ENCODE measurements at regions not wholly inside any gene's neighbourhood (a gene's known extent, or its start where the extent isn't known, plus 50 kb on each side); places are given as distances from the start of the nearest gene placed in this dataset.

DNA sequence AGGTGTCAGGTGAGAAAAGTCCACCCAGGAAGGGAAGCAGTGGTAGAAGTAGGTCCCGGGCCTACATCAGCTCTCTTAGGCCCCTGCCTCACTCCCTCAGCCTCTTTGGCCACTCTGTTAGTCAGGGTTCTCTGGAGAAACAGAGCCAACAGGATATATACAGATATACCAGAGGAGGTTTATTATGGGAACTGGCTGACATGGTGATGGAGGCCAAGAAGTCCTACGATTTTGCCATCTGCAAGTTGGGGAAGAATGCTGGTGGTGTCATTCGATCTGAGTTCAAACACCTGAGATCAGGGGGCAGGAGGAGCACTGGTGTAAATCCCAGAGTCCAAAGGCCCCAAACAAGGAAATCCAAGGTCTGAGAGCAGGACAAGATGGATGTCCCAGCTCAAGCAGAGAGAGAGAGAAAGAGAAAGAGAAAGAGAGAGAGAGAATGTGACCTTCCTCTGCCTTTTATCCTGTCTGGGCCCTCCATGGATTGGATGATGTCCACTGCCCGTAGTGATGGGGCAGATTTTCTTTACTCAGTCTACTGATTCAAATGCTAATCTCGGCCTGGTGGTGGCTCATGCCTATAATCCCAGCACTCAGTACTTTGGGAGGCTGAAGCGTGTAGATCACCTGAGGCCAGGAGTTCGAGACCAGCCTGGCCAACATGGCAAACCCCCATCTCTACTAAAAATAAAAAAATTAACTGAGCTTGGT, 111.1 kb upstream of the MYCN start:
- H3K36me3 ChIP-seq (replicated peaks; ENCODE audit: low read depth, low read length) = no peaks in the 10 kb centered on the region
- H3K9ac ChIP-seq (ENCODE audit: low read length) = no peak overlapping the region
- no peaks in the 10 kb centered on the region for H3K4me1 ChIP-seq (ENCODE audit: low read length)
- no peaks in the 10 kb centered on the region for H3K79me2 ChIP-seq (ENCODE audit: low read length)
- H3K27me3 ChIP-seq (ENCODE audit: low read depth, low read length) = 0 out of 2 replicates have a peak, but pooled peaks cover 6% of the 10 kb centered on the region
- no peak overlapping the region for H2AFZ ChIP-seq (ENCODE audit: low read depth, low read length)
- H3K4me2 ChIP-seq (ENCODE audit: low read length) = no peak overlapping the region
- no peak overlapping the region for H3K4me3 ChIP-seq (ENCODE audit: low read length)
- no peak for TF ChIP-seq EZH2phosphoT487 (IDR thresholded peaks at IDR 0.05; ENCODE audit: low read depth)
- TF ChIP-seq, protein P1, sequence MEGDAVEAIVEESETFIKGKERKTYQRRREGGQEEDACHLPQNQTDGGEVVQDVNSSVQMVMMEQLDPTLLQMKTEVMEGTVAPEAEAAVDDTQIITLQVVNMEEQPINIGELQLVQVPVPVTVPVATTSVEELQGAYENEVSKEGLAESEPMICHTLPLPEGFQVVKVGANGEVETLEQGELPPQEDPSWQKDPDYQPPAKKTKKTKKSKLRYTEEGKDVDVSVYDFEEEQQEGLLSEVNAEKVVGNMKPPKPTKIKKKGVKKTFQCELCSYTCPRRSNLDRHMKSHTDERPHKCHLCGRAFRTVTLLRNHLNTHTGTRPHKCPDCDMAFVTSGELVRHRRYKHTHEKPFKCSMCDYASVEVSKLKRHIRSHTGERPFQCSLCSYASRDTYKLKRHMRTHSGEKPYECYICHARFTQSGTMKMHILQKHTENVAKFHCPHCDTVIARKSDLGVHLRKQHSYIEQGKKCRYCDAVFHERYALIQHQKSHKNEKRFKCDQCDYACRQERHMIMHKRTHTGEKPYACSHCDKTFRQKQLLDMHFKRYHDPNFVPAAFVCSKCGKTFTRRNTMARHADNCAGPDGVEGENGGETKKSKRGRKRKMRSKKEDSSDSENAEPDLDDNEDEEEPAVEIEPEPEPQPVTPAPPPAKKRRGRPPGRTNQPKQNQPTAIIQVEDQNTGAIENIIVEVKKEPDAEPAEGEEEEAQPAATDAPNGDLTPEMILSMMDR (IDR thresholded peaks at IDR 0.05; ENCODE audit: low read depth, low read length) = no peak
- H3K27ac ChIP-seq (ENCODE audit: low read length) = no peak overlapping the region
- H4K20me1 ChIP-seq (ENCODE audit: insufficient read depth, low read length) = no peaks in the 10 kb centered on the region
- H3K9me3 ChIP-seq (ENCODE audit: insufficient read depth, low read length) = no peaks in the 10 kb centered on the region

DNA sequence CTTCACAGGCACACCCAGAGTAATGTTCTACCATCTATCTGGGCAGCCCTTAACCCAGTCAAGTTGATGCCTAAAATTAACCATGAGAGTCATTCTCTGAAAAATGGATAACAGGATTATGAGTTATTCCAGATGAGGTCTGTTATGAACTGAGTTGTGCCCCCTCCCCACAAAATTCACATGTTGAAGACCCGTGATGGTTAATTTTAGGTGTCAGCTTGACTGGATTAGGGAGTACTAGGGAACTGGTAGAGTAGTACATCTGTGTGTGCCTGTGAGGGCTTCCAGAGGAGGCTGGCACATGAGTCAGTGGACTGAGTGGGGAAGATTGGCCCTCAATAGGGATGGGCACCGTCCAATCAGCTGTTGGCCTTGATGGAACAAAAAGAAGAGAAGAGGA, 110.4 kb upstream of the MYCN start:
- Histone ChIP-seq H4K20me1 (ENCODE audit: insufficient read depth, low read length) (no peaks in the 10 kb centered on the region), H3K27me3 (ENCODE audit: low read depth, low read length) (0 out of 2 replicates have a peak, but pooled peaks cover 6% of the 10 kb centered on the region), H3K9ac (ENCODE audit: low read length) (no peak overlapping the region), H3K79me2 (ENCODE audit: low read length) (no peaks in the 10 kb centered on the region), H3K36me3 (replicated peaks; ENCODE audit: low read depth, low read length) (no peaks in the 10 kb centered on the region), H3K4me1 (ENCODE audit: low read length) (no peaks in the 10 kb centered on the region), H3K4me3 (ENCODE audit: low read length) (no peak overlapping the region), H2AFZ (ENCODE audit: low read depth, low read length) (no peak overlapping the region), H3K27ac (ENCODE audit: low read length) (no peak overlapping the region), H3K4me2 (ENCODE audit: low read length) (no peak overlapping the region), H3K9me3 (ENCODE audit: insufficient read depth, low read length) (no peaks in the 10 kb centered on the region)
- TF ChIP-seq, protein P1 (IDR thresholded peaks at IDR 0.05; ENCODE audit: low read depth, low read length) = no peak
- TF ChIP-seq EZH2phosphoT487 (IDR thresholded peaks at IDR 0.05; ENCODE audit: low read depth) = no peak

DNA sequence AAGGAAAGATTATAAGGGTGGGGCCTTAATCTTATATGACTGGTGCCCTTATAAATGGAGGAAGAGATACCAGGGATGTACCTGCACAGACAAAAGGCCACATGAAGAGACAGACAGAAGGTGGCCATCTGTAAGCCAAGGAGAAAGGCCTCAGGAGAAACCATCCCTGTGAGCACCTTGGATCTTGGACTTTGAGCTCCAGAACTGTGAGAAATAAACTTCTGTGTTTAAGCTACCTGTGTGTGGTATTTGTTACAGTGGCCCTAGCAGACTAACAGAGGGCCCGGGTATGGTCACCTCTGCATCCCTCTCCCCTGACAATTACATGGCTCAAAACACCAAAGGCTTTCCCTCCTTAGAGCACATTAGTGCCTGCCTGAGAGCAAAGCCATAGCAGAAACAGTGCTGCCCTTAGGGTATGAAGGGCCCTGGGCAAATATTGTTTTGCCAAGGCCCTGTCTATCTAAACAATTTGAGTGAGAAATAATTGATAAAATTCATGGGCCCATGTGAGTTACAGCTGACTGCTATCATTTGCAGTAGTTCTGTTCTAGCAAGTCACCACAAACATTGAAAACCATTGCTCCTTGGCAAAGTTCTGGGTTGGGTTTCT, 109.3 kb upstream of the MYCN start:
- no peak overlapping the region for H3K9ac ChIP-seq (ENCODE audit: low read length)

More for the DNA sequence above, 109.3 kb upstream of the MYCN start:
- Histone ChIP-seq H3K27me3 (ENCODE audit: low read depth, low read length) (no peaks in the 10 kb centered on the region), H4K20me1 (ENCODE audit: insufficient read depth, low read length) (no peaks in the 10 kb centered on the region), H3K9me3 (ENCODE audit: insufficient read depth, low read length) (no peaks in the 10 kb centered on the region), H3K4me3 (ENCODE audit: low read length) (no peak overlapping the region), H3K4me2 (ENCODE audit: low read length) (no peak overlapping the region), H3K79me2 (ENCODE audit: low read length) (no peaks in the 10 kb centered on the region), H2AFZ (ENCODE audit: low read depth, low read length) (no peak overlapping the region), H3K27ac (ENCODE audit: low read length) (no peak overlapping the region), H3K4me1 (ENCODE audit: low read length) (no peaks in the 10 kb centered on the region), H3K36me3 (replicated peaks; ENCODE audit: low read depth, low read length) (no peaks in the 10 kb centered on the region)
- no peak for TF ChIP-seq EZH2phosphoT487 (IDR thresholded peaks at IDR 0.05; ENCODE audit: low read depth)
- TF ChIP-seq, protein P1 (IDR thresholded peaks at IDR 0.05; ENCODE audit: low read depth, low read length) = no peak

Data from OCI-LY3 (cell line).